GM21723 (cell line): ENCODE measurements at regions not wholly inside any gene's neighbourhood (a gene's known extent, or its start where the extent isn't known, plus 50 kb on each side); places are given as distances from the start of the nearest gene placed in this dataset.
"Not testable (repeated sequence)": the region's sequence is repeated elsewhere in the genome, so short reads cannot be mapped to it uniquely, and the experiment has no call there.

Source experiments
- ATAC-seq: cut with Tn5 transposase; IDR thresholded peaks from one replicate; pipeline ENCODE4 v1.9.1; 2021; ENCODE audit warnings: mild to moderate bottlenecking, moderate library complexity; ENCODE audit not compliant: unreplicated experiment

- not testable (repeated sequence) for ATAC-seq
Measured at GRCh38 chr7:124171812-124172211, 138.9 kb upstream of the TMEM229A start.

- ATAC-seq, result no peak
Measured at GRCh38 chr7:124171068-124171467, 138.2 kb upstream of the TMEM229A start.

GRCh38 chr7:124168616-124169015, 135.7 kb upstream of the TMEM229A start:
- no peak for ATAC-seq

GRCh38 chr7:124162667-124163066, 129.8 kb upstream of the TMEM229A start:
- ATAC-seq, result no peak

- ATAC-seq, result no peak
Measured at GRCh38 chr7:124155432-124156022, 122.7 kb upstream of the TMEM229A start.

GRCh38 chr7:124152859-124153692, 120.2 kb upstream of the TMEM229A start:
- ATAC-seq, result peak; percentile 52

- no peak for ATAC-seq
Measured at GRCh38 chr7:124137664-124138063, 104.8 kb upstream of the TMEM229A start.

- no peak for ATAC-seq
Measured at GRCh38 chr7:124124201-124124600, 91.3 kb upstream of the TMEM229A start.

- no peak for ATAC-seq
Measured at GRCh38 chr7:124120911-124121310, 88.0 kb upstream of the TMEM229A start.

GRCh38 chr7:124113045-124113444, 80.2 kb upstream of the TMEM229A start:
- ATAC-seq, result no peak

- no peak for ATAC-seq
Measured at GRCh38 chr7:124106575-124106974, 73.7 kb upstream of the TMEM229A start.

- ATAC-seq, result no peak
Measured at GRCh38 chr7:124101173-124101768, 68.4 kb upstream of the TMEM229A start.

GRCh38 chr7:124100190-124100589, 67.3 kb upstream of the TMEM229A start:
- ATAC-seq, result no peak

GRCh38 chr7:124099585-124099984, 66.7 kb upstream of the TMEM229A start:
- not testable (repeated sequence) for ATAC-seq

GRCh38 chr7:124089621-124090020, 56.8 kb upstream of the TMEM229A start:
- no peak for ATAC-seq

- ATAC-seq, result no peak
Measured at GRCh38 chr7:124088590-124088989, 55.7 kb upstream of the TMEM229A start.

GRCh38 chr7:124086843-124087242, 54.0 kb upstream of the TMEM229A start:
- no peak for ATAC-seq

GRCh38 chr7:124085179-124085578, 52.3 kb upstream of the TMEM229A start:
- ATAC-seq, result no peak

- no peak for ATAC-seq
Measured at GRCh38 chr7:124084024-124084423, 51.2 kb upstream of the TMEM229A start.
